ENCODE measurements at regions not wholly inside any gene's neighbourhood (a gene's known extent, or its start where the extent isn't known, plus 50 kb on each side); places are given as distances from the start of the nearest gene placed in this dataset.

DNA sequence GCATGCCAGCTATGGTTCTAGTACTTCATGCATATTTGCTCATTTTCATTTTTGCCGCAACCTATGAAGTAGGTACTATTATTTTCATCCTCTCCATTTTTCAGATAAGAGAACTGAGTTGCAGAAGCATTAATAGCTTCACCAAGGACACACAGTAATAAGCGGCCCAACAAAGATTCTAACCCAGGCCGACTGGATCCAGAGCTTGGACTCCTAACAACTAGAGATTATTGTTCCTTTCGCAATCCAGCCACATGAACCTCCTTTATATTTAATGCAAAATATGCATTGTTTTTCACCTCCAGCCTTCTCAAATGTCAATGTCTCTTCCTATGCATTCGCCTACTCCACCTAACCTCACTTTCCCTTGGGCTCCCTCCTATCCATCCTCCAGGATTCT is 148.3 kb downstream of the CCDC34 start:
- no peak for DNase-seq

- peak; percentile 97 for DNase-seq
These were observed 149.8 kb downstream of the CCDC34 start for GRCh38 chr11:27213232-27213660.

DNA sequence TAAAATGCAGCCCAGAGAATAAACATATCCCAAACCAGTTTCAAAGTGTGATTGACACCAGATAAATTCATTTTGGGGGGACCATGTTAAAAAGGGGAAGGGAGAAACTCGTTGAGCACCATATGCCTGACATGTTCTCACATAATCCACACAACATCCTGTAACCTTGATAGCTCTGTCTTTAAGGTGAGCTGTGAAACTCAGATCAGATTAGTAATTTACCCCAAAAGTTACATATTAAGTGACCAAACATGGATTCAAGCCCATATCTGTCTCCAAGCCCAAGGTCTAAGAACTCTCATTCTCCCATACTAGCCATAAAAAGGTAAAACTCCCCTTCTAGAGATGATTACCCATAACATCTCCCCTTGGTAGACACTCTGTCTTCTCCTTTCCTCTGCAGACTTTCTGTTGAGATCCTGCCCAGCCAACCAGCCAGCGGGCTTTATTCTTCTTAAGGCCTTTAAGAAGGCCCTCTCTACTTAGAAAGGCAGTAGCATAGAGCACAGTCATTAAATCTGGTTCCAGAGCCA is 150.7 kb downstream of the CCDC34 start:
- no peak for DNase-seq

- DNase-seq: no peak
These were observed 151.5 kb downstream of the CCDC34 start for GRCh38 chr11:27211370-27212127.

- DNase-seq: no peak
These were observed 152.5 kb downstream of the CCDC34 start for GRCh38 chr11:27210531-27210930.

- DNase-seq: peak; percentile 38
These were observed 153.4 kb downstream of the CCDC34 start for GRCh38 chr11:27209562-27210005.

- no peak for DNase-seq
These were observed 154.2 kb downstream of the CCDC34 start for GRCh38 chr11:27208846-27209245.

GRCh38 chr11:27207025-27207650 is 155.9 kb downstream of the CCDC34 start:
- no peak for DNase-seq

GRCh38 chr11:27205779-27206570 is 157.0 kb downstream of the CCDC34 start:
- no peak for DNase-seq

DNA sequence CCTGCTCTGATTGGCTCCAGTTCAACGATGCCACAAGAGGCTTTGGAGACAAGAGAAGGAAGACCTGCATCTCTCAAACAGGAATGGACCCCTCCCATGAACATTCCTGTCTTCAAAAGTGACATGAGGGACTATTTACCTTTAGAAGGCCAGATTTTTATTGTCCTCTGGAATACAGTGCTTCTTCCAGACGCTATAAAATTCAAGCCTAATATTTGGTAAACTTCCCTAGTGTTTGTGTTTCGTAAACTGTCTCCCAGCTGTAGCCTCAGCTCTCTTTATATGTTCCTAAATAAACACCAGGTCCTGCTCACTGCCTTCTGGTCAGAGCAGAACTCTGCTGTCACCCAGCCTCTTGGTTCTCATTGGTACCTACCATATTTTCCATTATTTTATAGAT is 157.8 kb downstream of the CCDC34 start:
- peak; percentile 88 for DNase-seq

DNA sequence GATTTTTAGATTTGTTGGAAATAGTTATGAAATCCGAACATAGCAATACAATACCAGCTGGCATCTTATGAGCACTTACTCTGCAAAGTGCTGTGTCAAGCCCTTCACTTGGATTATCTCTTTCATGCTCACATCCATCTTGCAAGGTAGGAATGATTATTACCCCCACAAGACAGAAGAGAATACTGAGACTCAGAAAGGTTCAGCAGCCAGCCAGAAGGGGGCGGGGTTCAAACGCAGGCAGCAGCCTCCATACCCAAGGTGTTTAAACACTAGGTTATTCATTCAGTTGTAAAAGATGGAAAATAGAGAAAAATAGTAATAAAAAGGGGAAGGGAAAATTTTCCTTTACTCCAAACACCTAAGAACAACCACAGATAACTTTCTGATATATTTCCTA is 158.5 kb downstream of the CCDC34 start:
- DNase-seq: no peak

DNA sequence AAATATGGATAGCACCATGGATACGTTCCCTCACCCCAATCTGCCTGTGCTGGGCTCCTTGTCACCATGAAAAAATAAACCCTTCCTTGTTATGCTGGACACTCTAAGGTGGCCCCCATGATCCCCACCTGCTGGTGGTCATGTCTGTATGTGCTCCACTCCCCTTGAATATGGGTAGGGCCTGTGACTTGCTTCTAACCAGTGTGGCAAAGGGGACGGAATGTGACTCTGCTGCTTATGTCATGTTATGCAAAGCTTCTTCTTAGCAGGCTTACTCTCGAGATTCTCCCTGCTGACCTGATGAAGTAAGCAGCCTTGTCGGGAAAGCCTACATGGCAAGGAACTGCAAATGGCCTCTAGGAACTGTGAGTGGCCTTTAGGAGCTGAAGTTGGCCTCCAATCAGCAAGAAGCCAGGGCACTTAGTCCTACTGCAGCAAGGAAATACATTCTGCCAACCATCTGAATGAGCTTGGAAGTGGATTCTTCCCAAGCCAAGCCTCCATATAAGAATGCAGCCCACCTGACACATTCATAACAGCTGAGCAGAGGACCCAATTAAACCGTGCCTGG is 159.9 kb downstream of the CCDC34 start:
- no peak for DNase-seq

DNA sequence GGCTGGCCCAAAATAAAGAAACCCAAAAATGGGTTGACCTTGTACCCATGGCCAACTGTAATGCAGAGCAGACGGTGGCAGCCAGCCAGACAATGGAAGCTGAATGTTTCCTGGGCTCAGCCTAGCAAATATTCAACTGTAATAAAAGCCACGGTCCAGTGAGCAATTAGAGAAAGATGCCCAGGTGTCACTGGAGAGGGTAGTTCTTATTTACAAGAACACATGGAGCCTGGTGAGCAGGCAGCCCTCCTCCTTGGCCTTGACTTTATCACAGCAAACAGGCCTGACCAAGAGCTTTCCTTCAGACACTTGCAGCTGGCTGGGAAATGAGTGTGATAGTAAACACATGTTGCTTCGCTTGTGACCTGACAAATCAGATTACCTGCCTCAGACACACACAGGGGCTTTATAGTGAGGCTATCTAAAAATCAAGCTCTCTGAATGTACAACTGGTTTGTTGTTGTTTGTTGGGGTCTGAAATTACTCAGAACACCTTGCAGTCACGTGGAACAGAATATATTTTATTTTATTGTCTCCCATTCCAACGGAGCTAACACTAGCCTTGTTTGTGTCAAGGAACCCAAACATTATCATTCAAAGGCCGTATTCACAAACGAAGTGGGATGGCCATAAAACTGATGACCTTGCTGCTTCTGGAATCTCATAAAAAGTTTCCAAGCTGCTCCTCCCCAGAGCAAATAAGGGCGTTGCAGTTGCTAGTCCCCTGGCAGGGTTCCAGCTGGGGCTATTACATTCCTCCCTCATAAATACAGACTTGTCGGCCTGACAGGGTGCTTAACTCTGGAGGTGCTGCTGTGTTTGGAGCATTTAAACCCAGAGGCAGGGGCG is 161.1 kb downstream of the BBOX1 start:
- peak; percentile 90 for DNase-seq

GRCh38 chr11:27200779-27201453 is 160.3 kb downstream of the BBOX1 start:
- no peak for DNase-seq

GRCh38 chr11:27196203-27196897 is 155.7 kb downstream of the BBOX1 start:
- no peak for DNase-seq

- no peak for DNase-seq
These were observed 155.2 kb downstream of the BBOX1 start for GRCh38 chr11:27195837-27196202.

- DNase-seq: no peak
These were observed 154.4 kb downstream of the BBOX1 start for GRCh38 chr11:27194976-27195375.

DNA sequence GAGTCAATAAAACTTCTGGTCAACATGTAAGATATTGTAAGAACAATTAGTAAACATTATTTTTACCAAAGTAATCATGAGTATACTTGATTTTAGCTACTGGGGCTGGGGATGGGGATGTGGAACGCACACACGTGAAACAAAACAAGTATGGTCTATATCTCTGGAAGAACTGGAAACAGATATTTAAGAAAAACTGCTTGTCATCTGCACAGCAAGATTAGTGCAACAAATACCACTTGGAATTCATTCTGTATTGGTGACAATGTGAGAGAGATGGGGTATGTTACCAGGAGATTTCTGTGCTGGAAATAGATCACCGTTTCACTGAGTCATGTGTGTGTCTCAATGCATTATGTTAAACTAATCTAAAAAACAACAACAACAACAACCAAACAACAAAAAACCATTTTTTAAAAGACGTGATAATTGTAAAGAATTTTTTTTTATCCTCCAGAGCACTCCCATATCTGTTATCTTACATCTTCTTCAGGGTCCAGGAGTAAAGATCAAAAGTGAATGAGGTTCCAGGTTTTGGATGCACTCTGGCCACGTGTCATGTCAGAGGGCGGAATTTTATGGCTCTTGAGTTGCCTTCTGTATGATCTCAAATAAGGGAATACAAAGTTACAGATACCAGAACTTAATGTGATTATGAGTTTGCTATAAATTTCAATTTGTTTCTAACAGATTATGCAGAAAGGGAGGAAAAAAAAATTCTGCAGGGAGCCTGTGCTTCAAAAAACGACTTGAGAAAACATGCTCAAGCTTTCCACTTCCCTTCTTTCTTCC is 153.0 kb downstream of the BBOX1 start:
- DNase-seq: no peak

GRCh38 chr11:27192184-27192583 is 151.6 kb downstream of the BBOX1 start:
- DNase-seq: no peak

GRCh38 chr11:27191639-27192038 is 151.0 kb downstream of the BBOX1 start:
- DNase-seq: no peak

Data from skin of body (tissue), 1 donor.